ENCODE measurements at regions not wholly inside any gene's neighbourhood (a gene's known extent, or its start where the extent isn't known, plus 50 kb on each side); places are given as distances from the start of the nearest gene placed in this dataset.

GRCh38 chr22:48394787-48395186, 1432.9 kb downstream of the BRD1 start:
- TF ChIP-seq CTCF (IDR thresholded peaks at IDR 0.05; ENCODE audit: control insufficient read depth, extremely low read depth, insufficient read depth): no peak
- no peak for DNase-seq (ENCODE audit: low read depth)
- no peak overlapping the region for H3K4me3 ChIP-seq (ENCODE audit: low read depth, low read length)

GRCh38 chr22:48393885-48394284, 1433.8 kb downstream of the BRD1 start:
- no peak overlapping the region for H3K4me3 ChIP-seq (ENCODE audit: low read depth, low read length)
- no peak for DNase-seq (ENCODE audit: low read depth)
- no peak for TF ChIP-seq CTCF (IDR thresholded peaks at IDR 0.05; ENCODE audit: control insufficient read depth, extremely low read depth, insufficient read depth)

GRCh38 chr22:48393041-48393370, 1434.7 kb downstream of the BRD1 start:
- no peak overlapping the region for H3K4me3 ChIP-seq (ENCODE audit: low read depth, low read length)
- TF ChIP-seq CTCF (IDR thresholded peaks at IDR 0.05; ENCODE audit: control insufficient read depth, extremely low read depth, insufficient read depth): no peak
- no peak for DNase-seq (ENCODE audit: low read depth)

- TF ChIP-seq CTCF (IDR thresholded peaks at IDR 0.05; ENCODE audit: control insufficient read depth, extremely low read depth, insufficient read depth): no peak
- no peak for DNase-seq (ENCODE audit: low read depth)
- no peak overlapping the region for H3K4me3 ChIP-seq (ENCODE audit: low read depth, low read length)
Measured at GRCh38 chr22:48391820-48392219, 1435.9 kb downstream of the BRD1 start.

- DNase-seq (ENCODE audit: low read depth): no peak
- H3K4me3 ChIP-seq (ENCODE audit: low read depth, low read length): no peak overlapping the region
- no peak for TF ChIP-seq CTCF (IDR thresholded peaks at IDR 0.05; ENCODE audit: control insufficient read depth, extremely low read depth, insufficient read depth)
Measured at GRCh38 chr22:48391171-48391711, 1436.4 kb downstream of the BRD1 start.

- no peak for TF ChIP-seq CTCF (IDR thresholded peaks at IDR 0.05; ENCODE audit: control insufficient read depth, extremely low read depth, insufficient read depth)
- no peak for DNase-seq (ENCODE audit: low read depth)
- no peak overlapping the region for H3K4me3 ChIP-seq (ENCODE audit: low read depth, low read length)
Measured at GRCh38 chr22:48389916-48390315, 1437.8 kb downstream of the BRD1 start.

- no peak overlapping the region for H3K4me3 ChIP-seq (ENCODE audit: low read depth, low read length)
- no peak for DNase-seq (ENCODE audit: low read depth)
- TF ChIP-seq CTCF (IDR thresholded peaks at IDR 0.05; ENCODE audit: control insufficient read depth, extremely low read depth, insufficient read depth): no peak
Measured at GRCh38 chr22:48382197-48382596, 1445.5 kb downstream of the BRD1 start.
